Effector memory CD8-positive, alpha-beta T cell (primary cell): ENCODE measurements at regions not wholly inside any gene's neighbourhood (a gene's known extent, or its start where the extent isn't known, plus 50 kb on each side); places are given as distances from the start of the nearest gene placed in this dataset.
"Not testable (repeated sequence)": the region's sequence is repeated elsewhere in the genome, so short reads cannot be mapped to it uniquely, and the experiment has no call there.

Experiments
- ATAC-seq: fragments of 150-1000 bp; cut with Tn5 transposase; replicated peaks from 2 replicates; pipeline ENCODE4 v1.10.0; 2021; ENCODE audit warnings: mild to moderate bottlenecking, moderate library complexity
- DNase-seq, 3 experiments: peaks; one replicate each; pipeline ENCODE4 v3.0.0; 2021
- H3K27ac Mint-ChIP-seq, 2 donors: one replicate each; pipeline ENCODE4 v1.8.0; 2022; ENCODE audit warnings: mild to moderate bottlenecking in 2 of 2, mixed read lengths in 2 of 2, moderate library complexity in 2 of 2
- H3K27me3 Mint-ChIP-seq, 2 donors: one replicate each; pipeline ENCODE4 v1.8.0; 2022; ENCODE audit warnings: mixed read lengths in 2 of 2
- H3K36me3 Mint-ChIP-seq: one replicate; pipeline ENCODE4 v1.8.0; 2022; ENCODE audit warnings: mild to moderate bottlenecking, moderate library complexity, mixed read lengths; ENCODE audit not compliant: insufficient read depth
- H3K4me1 Mint-ChIP-seq, 2 donors: one replicate each; pipeline ENCODE4 v1.8.0; 2022; ENCODE audit warnings: low read depth in 2 of 2, mixed read lengths in 2 of 2
- H3K4me3 Mint-ChIP-seq, 2 donors: one replicate each; pipeline ENCODE4 v1.8.0; 2022; ENCODE audit warnings: mild to moderate bottlenecking in 2 of 2, mixed read lengths in 2 of 2, moderate library complexity in 2 of 2
- H3K9me3 Mint-ChIP-seq, 2 donors: one replicate each; pipeline ENCODE4 v1.8.0; 2022; ENCODE audit warnings: mixed read lengths in 2 of 2

GRCh38 chr3:127079211-127079610 lies 96.3 kb downstream of the PLXNA1 start:
- DNase-seq, result no peak
- Mint-ChIP-seq H3K36me3 (no peaks in the 10 kb centered on the region), H3K27ac (no peak overlapping the region), H3K4me1 (peaks cover 2 to 4% of the 10 kb centered on the region in 2 donors), H3K9me3 (no peaks in the 10 kb centered on the region), H3K4me3 (no peak overlapping the region), H3K27me3 (peaks cover 11 to 19% of the 10 kb centered on the region in 2 donors)
- ATAC-seq, result no peak

- H3K4me3 Mint-ChIP-seq, result no peak overlapping the region
- H3K9me3 Mint-ChIP-seq, result no peaks in the 10 kb centered on the region
- no peak overlapping the region for H3K27ac Mint-ChIP-seq
- H3K27me3 Mint-ChIP-seq, result peaks cover 11 to 26% of the 10 kb centered on the region in 2 donors
- DNase-seq (no peak), ATAC-seq (no peak)
- H3K36me3 Mint-ChIP-seq, result no peaks in the 10 kb centered on the region
- H3K4me1 Mint-ChIP-seq, result peaks cover 0 to 2% of the 10 kb centered on the region in 2 donors
Measured at GRCh38 chr3:127081001-127081720, 98.2 kb downstream of the PLXNA1 start.

- Mint-ChIP-seq H3K4me3 (no peak overlapping the region), H3K4me1 (peaks cover 0 to 2% of the 10 kb centered on the region in 2 donors), H3K27me3 (peaks cover 11 to 26% of the 10 kb centered on the region in 2 donors), H3K27ac (no peak overlapping the region), H3K36me3 (no peaks in the 10 kb centered on the region), H3K9me3 (no peaks in the 10 kb centered on the region)
- DNase-seq (no peak), ATAC-seq (no peak)
Measured at GRCh38 chr3:127082066-127082465, 99.2 kb downstream of the PLXNA1 start.

- Mint-ChIP-seq H3K36me3 (no peaks in the 10 kb centered on the region), H3K27me3 (peaks cover 20 to 43% of the 10 kb centered on the region in 2 donors), H3K27ac (no peak overlapping the region), H3K4me1 (peaks cover 0 to 2% of the 10 kb centered on the region in 2 donors), H3K4me3 (no peak overlapping the region), H3K9me3 (no peaks in the 10 kb centered on the region)
- ATAC-seq (no peak), DNase-seq (no peak)
Measured at GRCh38 chr3:127083778-127084397, 101.0 kb downstream of the PLXNA1 start.

- no peak for ATAC-seq
- peaks cover 24 to 49% of the 10 kb centered on the region in 2 donors for H3K27me3 Mint-ChIP-seq
Measured at GRCh38 chr3:127084401-127084990, 101.6 kb downstream of the PLXNA1 start.

GRCh38 chr3:127085576-127085975 lies 102.7 kb downstream of the PLXNA1 start:
- H3K27ac Mint-ChIP-seq, result no peak overlapping the region
- no peaks in the 10 kb centered on the region for H3K4me1 Mint-ChIP-seq
- H3K36me3 Mint-ChIP-seq, result no peaks in the 10 kb centered on the region
- ATAC-seq (no peak), DNase-seq (no peak)
- H3K27me3 Mint-ChIP-seq, result peaks cover 28 to 56% of the 10 kb centered on the region in 2 donors
- no peak overlapping the region for H3K4me3 Mint-ChIP-seq
- H3K9me3 Mint-ChIP-seq, result no peaks in the 10 kb centered on the region

More at GRCh38 chr3:127084401-127084990, 101.6 kb downstream of the PLXNA1 start:
- Mint-ChIP-seq H3K4me3 (no peak overlapping the region), H3K4me1 (peaks cover 0 to 2% of the 10 kb centered on the region in 2 donors), H3K9me3 (no peaks in the 10 kb centered on the region), H3K27ac (no peak overlapping the region), H3K36me3 (no peaks in the 10 kb centered on the region)
- no peak for DNase-seq

- not testable (repeated sequence) for H3K4me1 Mint-ChIP-seq, ATAC-seq, H3K27ac Mint-ChIP-seq, H3K4me3 Mint-ChIP-seq, H3K9me3 Mint-ChIP-seq, H3K36me3 Mint-ChIP-seq, DNase-seq
- H3K27me3 Mint-ChIP-seq, result peaks cover 25 to 56% of the 10 kb centered on the region in 2 donors
Measured at GRCh38 chr3:127086591-127086990, 103.7 kb downstream of the PLXNA1 start.

- no peaks in the 10 kb centered on the region for H3K9me3 Mint-ChIP-seq
- H3K27me3 Mint-ChIP-seq, result peaks cover 30 to 62% of the 10 kb centered on the region in 2 donors
- DNase-seq (no peak), ATAC-seq (no peak)
- no peaks in the 10 kb centered on the region for H3K4me1 Mint-ChIP-seq
- no peak overlapping the region for H3K27ac Mint-ChIP-seq
- H3K36me3 Mint-ChIP-seq, result no peaks in the 10 kb centered on the region
- no peak overlapping the region for H3K4me3 Mint-ChIP-seq
Measured at GRCh38 chr3:127087441-127087840, 104.5 kb downstream of the PLXNA1 start.

- Mint-ChIP-seq H3K4me3 (no peak overlapping the region), H3K36me3 (no peaks in the 10 kb centered on the region), H3K27me3 (peaks cover 30 to 70% of the 10 kb centered on the region in 2 donors), H3K4me1 (no peaks in the 10 kb centered on the region), H3K27ac (no peak overlapping the region), H3K9me3 (no peaks in the 10 kb centered on the region)
- ATAC-seq (no peak), DNase-seq (no peak)
Measured at GRCh38 chr3:127088511-127089351, 104.2 kb upstream of the PRR23E start.

GRCh38 chr3:127089486-127090145 lies 103.3 kb upstream of the PRR23E start:
- ATAC-seq, result no peak
- Mint-ChIP-seq H3K27me3 (peaks cover 30 to 64% of the 10 kb centered on the region in 2 donors), H3K9me3 (no peaks in the 10 kb centered on the region), H3K4me1 (no peaks in the 10 kb centered on the region), H3K4me3 (no peak overlapping the region), H3K36me3 (peaks cover 1% of the 10 kb centered on the region), H3K27ac (no peak overlapping the region)
- DNase-seq, result no peak

GRCh38 chr3:127090218-127091160 lies 102.4 kb upstream of the PRR23E start:
- Mint-ChIP-seq H3K4me3 (no peak overlapping the region), H3K4me1 (no peaks in the 10 kb centered on the region), H3K36me3 (peaks cover 3% of the 10 kb centered on the region), H3K27ac (no peak overlapping the region), H3K9me3 (no peaks in the 10 kb centered on the region), H3K27me3 (peaks cover 30 to 61% of the 10 kb centered on the region in 2 donors)
- no peak for DNase-seq
- no peak for ATAC-seq

GRCh38 chr3:127091376-127091775 lies 101.6 kb upstream of the PRR23E start:
- no peak for DNase-seq
- Mint-ChIP-seq H3K4me1 (no peaks in the 10 kb centered on the region), H3K36me3 (peaks cover 5% of the 10 kb centered on the region), H3K9me3 (no peaks in the 10 kb centered on the region), H3K27me3 (peaks cover 30 to 61% of the 10 kb centered on the region in 2 donors), H3K27ac (no peak overlapping the region), H3K4me3 (no peak overlapping the region)
- ATAC-seq, result no peak
